GM12864 (cell line): ENCODE measurements at regions not wholly inside any gene's neighbourhood (a gene's known extent, or its start where the extent isn't known, plus 50 kb on each side); places are given as distances from the start of the nearest gene placed in this dataset.

Experiments used
- DNase-seq: peaks from one replicate; pipeline ENCODE4 v3.0.0-alpha.2; 2011; ENCODE audit warnings: low read depth
- H3K4me3 ChIP-seq: 2 replicates; pipeline ENCODE4 v1.5.1; 2011; ENCODE audit warnings: mild to moderate bottlenecking, low read depth, low read length, control low read depth
- TF ChIP-seq, protein P1 (sequence below): IDR thresholded peaks from 2 replicates; pipeline ENCODE4 v1.5.1; 2011; ENCODE audit warnings: low read depth, mild to moderate bottlenecking, moderate library complexity, low read length, control low read depth, inconsistent platforms; ENCODE audit errors: missing control alignments

DNA sequence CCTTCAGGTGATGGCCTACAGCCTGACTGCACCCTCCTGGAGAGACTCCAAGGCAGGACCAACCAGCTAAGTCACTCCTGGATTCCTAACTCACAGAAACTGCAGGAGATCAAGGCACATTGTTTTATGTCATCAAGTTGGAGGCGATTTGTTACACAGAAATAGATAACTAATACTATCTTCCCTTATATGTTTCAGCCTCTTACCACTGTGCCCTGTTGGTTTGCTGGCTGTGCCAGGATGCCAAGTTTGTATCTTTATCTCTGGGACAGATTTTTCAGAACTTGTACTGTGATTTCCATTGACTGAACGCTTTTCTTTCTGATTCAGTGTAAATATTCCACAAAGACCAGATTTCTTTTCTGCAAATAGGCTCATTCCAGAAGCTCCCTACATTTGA, 76.2 kb upstream of the OPCML start:
- TF ChIP-seq, protein P1, sequence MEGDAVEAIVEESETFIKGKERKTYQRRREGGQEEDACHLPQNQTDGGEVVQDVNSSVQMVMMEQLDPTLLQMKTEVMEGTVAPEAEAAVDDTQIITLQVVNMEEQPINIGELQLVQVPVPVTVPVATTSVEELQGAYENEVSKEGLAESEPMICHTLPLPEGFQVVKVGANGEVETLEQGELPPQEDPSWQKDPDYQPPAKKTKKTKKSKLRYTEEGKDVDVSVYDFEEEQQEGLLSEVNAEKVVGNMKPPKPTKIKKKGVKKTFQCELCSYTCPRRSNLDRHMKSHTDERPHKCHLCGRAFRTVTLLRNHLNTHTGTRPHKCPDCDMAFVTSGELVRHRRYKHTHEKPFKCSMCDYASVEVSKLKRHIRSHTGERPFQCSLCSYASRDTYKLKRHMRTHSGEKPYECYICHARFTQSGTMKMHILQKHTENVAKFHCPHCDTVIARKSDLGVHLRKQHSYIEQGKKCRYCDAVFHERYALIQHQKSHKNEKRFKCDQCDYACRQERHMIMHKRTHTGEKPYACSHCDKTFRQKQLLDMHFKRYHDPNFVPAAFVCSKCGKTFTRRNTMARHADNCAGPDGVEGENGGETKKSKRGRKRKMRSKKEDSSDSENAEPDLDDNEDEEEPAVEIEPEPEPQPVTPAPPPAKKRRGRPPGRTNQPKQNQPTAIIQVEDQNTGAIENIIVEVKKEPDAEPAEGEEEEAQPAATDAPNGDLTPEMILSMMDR: no peak
- DNase-seq: no peak
- H3K4me3 ChIP-seq: no peak overlapping the region

GRCh38 chr11:133606124-133606523, 73.8 kb upstream of the OPCML start:
- TF ChIP-seq, protein P1: no peak
- no peak overlapping the region for H3K4me3 ChIP-seq
- no peak for DNase-seq

- no peak for DNase-seq
- TF ChIP-seq, protein P1: no peak
- H3K4me3 ChIP-seq: no peak overlapping the region
Measured at GRCh38 chr11:133605482-133605881, 73.2 kb upstream of the OPCML start.

GRCh38 chr11:133601641-133602040, 69.3 kb upstream of the OPCML start:
- TF ChIP-seq, protein P1: no peak
- H3K4me3 ChIP-seq: no peak overlapping the region
- DNase-seq: no peak

- TF ChIP-seq, protein P1: no peak
- no peak for DNase-seq
- H3K4me3 ChIP-seq: no peak overlapping the region
Measured at GRCh38 chr11:133600786-133601185, 68.5 kb upstream of the OPCML start.

DNA sequence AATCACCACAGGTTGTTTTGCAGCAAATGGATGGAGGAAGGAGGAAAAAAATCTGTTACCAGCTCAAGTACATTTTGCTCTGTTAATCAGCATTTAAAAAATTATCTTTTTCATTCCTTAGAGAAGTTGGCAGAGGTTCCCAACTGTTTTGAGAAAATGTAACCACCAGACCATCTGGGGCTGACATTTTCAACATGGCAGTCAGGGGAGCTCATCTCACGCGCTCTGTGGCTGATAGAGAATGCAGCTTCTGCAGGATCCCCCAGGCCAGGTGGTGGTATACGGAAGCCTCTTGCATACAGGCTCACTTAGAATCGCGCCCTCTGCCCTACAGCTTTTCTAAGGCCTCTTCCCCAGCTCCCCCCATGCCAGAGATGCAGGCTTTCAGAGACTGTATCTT, 68.0 kb upstream of the OPCML start:
- H3K4me3 ChIP-seq: no peak overlapping the region
- TF ChIP-seq, protein P1: no peak

GRCh38 chr11:133598906-133599305, 66.6 kb upstream of the OPCML start:
- no peak for DNase-seq
- TF ChIP-seq, protein P1: no peak
- no peak overlapping the region for H3K4me3 ChIP-seq

More for the DNA sequence above, 68.0 kb upstream of the OPCML start:
- no peak for DNase-seq
